Uterus (tissue), 2 donors: ENCODE measurements at regions not wholly inside any gene's neighbourhood (a gene's known extent, or its start where the extent isn't known, plus 50 kb on each side); places are given as distances from the start of the nearest gene placed in this dataset.

Source experiments
- POLR2A ChIP-seq, 2 donors: fragments of 450-650 bp; IDR thresholded peaks; one replicate each; pipeline ENCODE4 v1.6.1; 2016; ENCODE audit warnings: antibody characterized with exemption in 2 of 2, mild to moderate bottlenecking in 1 of 2, moderate library complexity in 1 of 2
- TF ChIP-seq, protein P1 (sequence below), 4 experiments: fragments of 200-600 bp in 2 of 4; fragments of 450-650 bp in 2 of 4; sonication (generic) in 2 of 4; IDR thresholded peaks; one replicate each; pipeline ENCODE4 v1.5.1; 2016 to 2019; ENCODE audit warnings: antibody characterized with exemption in 4 of 4, mild to moderate bottlenecking in 2 of 4, moderate library complexity in 1 of 4

GRCh38 chr2:236665572-236666118 is 96.0 kb downstream of the ACKR3 start:
- TF ChIP-seq, protein P1, sequence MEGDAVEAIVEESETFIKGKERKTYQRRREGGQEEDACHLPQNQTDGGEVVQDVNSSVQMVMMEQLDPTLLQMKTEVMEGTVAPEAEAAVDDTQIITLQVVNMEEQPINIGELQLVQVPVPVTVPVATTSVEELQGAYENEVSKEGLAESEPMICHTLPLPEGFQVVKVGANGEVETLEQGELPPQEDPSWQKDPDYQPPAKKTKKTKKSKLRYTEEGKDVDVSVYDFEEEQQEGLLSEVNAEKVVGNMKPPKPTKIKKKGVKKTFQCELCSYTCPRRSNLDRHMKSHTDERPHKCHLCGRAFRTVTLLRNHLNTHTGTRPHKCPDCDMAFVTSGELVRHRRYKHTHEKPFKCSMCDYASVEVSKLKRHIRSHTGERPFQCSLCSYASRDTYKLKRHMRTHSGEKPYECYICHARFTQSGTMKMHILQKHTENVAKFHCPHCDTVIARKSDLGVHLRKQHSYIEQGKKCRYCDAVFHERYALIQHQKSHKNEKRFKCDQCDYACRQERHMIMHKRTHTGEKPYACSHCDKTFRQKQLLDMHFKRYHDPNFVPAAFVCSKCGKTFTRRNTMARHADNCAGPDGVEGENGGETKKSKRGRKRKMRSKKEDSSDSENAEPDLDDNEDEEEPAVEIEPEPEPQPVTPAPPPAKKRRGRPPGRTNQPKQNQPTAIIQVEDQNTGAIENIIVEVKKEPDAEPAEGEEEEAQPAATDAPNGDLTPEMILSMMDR (IDR thresholded peaks at IDR 0.05) = no peak
- TF ChIP-seq POLR2A (IDR thresholded peaks at IDR 0.05) = no peak
